ENCODE measurements at regions not wholly inside any gene's neighbourhood (a gene's known extent, or its start where the extent isn't known, plus 50 kb on each side); places are given as distances from the start of the nearest gene placed in this dataset.

GRCh38 chr3:150286390-150287147, 121.5 kb upstream of the TSC22D2 start (continued):
- TF ChIP-seq RCOR1 (IDR thresholded peaks at IDR 0.05; ENCODE audit: borderline replicate concordance in 1 of 2, low read depth in 2 of 2, low read length in 2 of 2) = peak in 1 of 2 experiments; percentile 52; a peak in 1 of 4 replicates
- TF ChIP-seq TAL1 (IDR thresholded peaks at IDR 0.05) = no peak
- TF ChIP-seq HEY1 (CRISPR knock-in tag; IDR thresholded peaks at IDR 0.05; ENCODE audit: borderline replicate concordance) = no peak
- TF ChIP-seq CTBP1 (IDR thresholded peaks at IDR 0.05; ENCODE audit: borderline replicate concordance) = peak; percentile 60; the same call in 1 of the 2 replicates
- no peak for TF ChIP-seq PREB (CRISPR knock-in tag; IDR thresholded peaks at IDR 0.05)
- no peak for TF ChIP-seq C11orf30 (IDR thresholded peaks at IDR 0.05; ENCODE audit: low read depth)
- no peak for TF ChIP-seq SAFB2 (IDR thresholded peaks at IDR 0.05; ENCODE audit: borderline replicate concordance, low read depth, low read length, severe bottlenecking)
- no peak for TF ChIP-seq COPS2 (conservative IDR thresholded peaks at IDR 0.05)
- TF ChIP-seq MAFG (tag; conservative IDR thresholded peaks at IDR 0.05) = no peak
- peak; percentile 18; the same call in 1 of the 2 replicates for TF ChIP-seq JUND (IDR thresholded peaks at IDR 0.05; ENCODE audit: borderline replicate concordance, low read depth, low read length)
- TF ChIP-seq JUND (tag; IDR thresholded peaks at IDR 0.05; ENCODE audit: borderline replicate concordance, low read depth, low read length) = no peak
- peak; percentile 31 for TF ChIP-seq PRDM10 (IDR thresholded peaks at IDR 0.05; ENCODE audit: partially characterized antibody)
- no peak for TF ChIP-seq RBFOX2 (IDR thresholded peaks at IDR 0.05; ENCODE audit: low read depth, low read length)
- peak in 1 of 2 experiments; percentile 50; a peak in 1 of 4 replicates for TF ChIP-seq MAZ (CRISPR knock-in tag; conservative IDR thresholded peaks at IDR 0.05 in 1 of 2, IDR thresholded peaks at IDR 0.05 in 1 of 2)
- peak; percentile 55 for TF ChIP-seq HMBOX1 (IDR thresholded peaks at IDR 0.05)
- no peak for TF ChIP-seq ZNF668 (CRISPR knock-in tag; IDR thresholded peaks at IDR 0.05)
- TF ChIP-seq SMC3 (conservative IDR thresholded peaks at IDR 0.05; ENCODE audit: insufficient read depth, low read depth, low read length) = peak; percentile 67
